A673 (cell line): ENCODE measurements at regions not wholly inside any gene's neighbourhood (a gene's known extent, or its start where the extent isn't known, plus 50 kb on each side); places are given as distances from the start of the nearest gene placed in this dataset.

Source experiments
- EZH2 ChIP-seq: fragments of 200-600 bp; sonication (generic); IDR thresholded peaks from 2 replicates; pipeline ENCODE4 v1.6.1; 2017; ENCODE audit warnings: borderline replicate concordance, low read depth, mild to moderate bottlenecking, mixed read lengths, antibody characterized with exemption, low read length; ENCODE audit not compliant: poor library complexity, severe bottlenecking
- TF ChIP-seq, protein P1 (sequence below): fragments of 300-800, 200-600 bp; sonication (generic); conservative IDR thresholded peaks from 2 replicates; pipeline ENCODE4 v1.5.1; 2017; ENCODE audit warnings: low read depth, mild to moderate bottlenecking, antibody characterized with exemption, low read length, moderate library complexity, mixed read lengths

DNA sequence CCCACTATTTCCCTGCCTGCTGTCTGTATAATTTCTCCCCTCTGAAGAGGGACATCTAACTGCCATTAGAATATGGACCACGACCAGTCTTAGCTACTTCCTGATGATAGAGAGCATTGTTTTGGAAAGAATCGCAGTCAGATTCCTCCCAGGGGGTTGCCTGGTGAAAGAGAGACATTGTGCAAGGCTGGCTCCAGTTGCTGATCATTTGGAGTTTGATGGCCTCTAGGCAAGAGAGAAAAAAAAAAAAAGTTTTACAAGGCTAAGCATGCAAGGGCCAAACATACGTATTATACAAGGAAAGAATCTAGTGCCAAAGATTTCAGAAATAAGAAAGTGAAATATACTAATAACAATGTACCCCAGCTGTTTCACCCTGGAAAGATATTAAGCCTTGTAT, 182.2 kb downstream of the CMPK2 start:
- no peak for TF ChIP-seq EZH2
- TF ChIP-seq, protein P1, sequence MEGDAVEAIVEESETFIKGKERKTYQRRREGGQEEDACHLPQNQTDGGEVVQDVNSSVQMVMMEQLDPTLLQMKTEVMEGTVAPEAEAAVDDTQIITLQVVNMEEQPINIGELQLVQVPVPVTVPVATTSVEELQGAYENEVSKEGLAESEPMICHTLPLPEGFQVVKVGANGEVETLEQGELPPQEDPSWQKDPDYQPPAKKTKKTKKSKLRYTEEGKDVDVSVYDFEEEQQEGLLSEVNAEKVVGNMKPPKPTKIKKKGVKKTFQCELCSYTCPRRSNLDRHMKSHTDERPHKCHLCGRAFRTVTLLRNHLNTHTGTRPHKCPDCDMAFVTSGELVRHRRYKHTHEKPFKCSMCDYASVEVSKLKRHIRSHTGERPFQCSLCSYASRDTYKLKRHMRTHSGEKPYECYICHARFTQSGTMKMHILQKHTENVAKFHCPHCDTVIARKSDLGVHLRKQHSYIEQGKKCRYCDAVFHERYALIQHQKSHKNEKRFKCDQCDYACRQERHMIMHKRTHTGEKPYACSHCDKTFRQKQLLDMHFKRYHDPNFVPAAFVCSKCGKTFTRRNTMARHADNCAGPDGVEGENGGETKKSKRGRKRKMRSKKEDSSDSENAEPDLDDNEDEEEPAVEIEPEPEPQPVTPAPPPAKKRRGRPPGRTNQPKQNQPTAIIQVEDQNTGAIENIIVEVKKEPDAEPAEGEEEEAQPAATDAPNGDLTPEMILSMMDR: no peak
